ENCODE measurements at regions not wholly inside any gene's neighbourhood (a gene's known extent, or its start where the extent isn't known, plus 50 kb on each side); places are given as distances from the start of the nearest gene placed in this dataset.
A peak's percentile ranks its signal among the peaks of the same experiment; 100 is the strongest.

- TF ChIP-seq CTCF (IDR thresholded peaks at IDR 0.05) (no peak), ETV6 (CRISPR knock-in tag; IDR thresholded peaks at IDR 0.05) (peak; percentile 83; the same call in 1 of the 2 replicates), EMX1 (CRISPR knock-in tag; IDR thresholded peaks at IDR 0.05) (no peak), CREB1 (CRISPR knock-in tag; IDR thresholded peaks at IDR 0.05) (no peak), USF2 (CRISPR knock-in tag; IDR thresholded peaks at IDR 0.05) (no peak), NR1H2 (CRISPR knock-in tag; IDR thresholded peaks at IDR 0.05) (no peak), SP1 (CRISPR knock-in tag; conservative IDR thresholded peaks at IDR 0.05) (no peak; the same call in 1 of the 2 replicates), MAX (CRISPR knock-in tag; IDR thresholded peaks at IDR 0.05) (no peak), NFYB (CRISPR knock-in tag; conservative IDR thresholded peaks at IDR 0.05; ENCODE audit: low read depth) (no peak), NR2C2 (CRISPR knock-in tag; IDR thresholded peaks at IDR 0.05) (no peak)
Observed at GRCh38 chr11:87493516-87493915, 455.8 kb downstream of the TMEM135 start.
